ENCODE measurements at regions not wholly inside any gene's neighbourhood (a gene's known extent, or its start where the extent isn't known, plus 50 kb on each side); places are given as distances from the start of the nearest gene placed in this dataset.

GRCh38 chr14:84777356-84777755 lies 752.6 kb upstream of the FLRT2 start:
- no peak for TF ChIP-seq CTCF (IDR thresholded peaks at IDR 0.05; ENCODE audit: poor library complexity)
- no peak for TF ChIP-seq EZH2 (IDR thresholded peaks at IDR 0.05; ENCODE audit: borderline replicate concordance)
